GM18511 (cell line): ENCODE measurements at regions not wholly inside any gene's neighbourhood (a gene's known extent, or its start where the extent isn't known, plus 50 kb on each side); places are given as distances from the start of the nearest gene placed in this dataset.
"Not testable (repeated sequence)": the region's sequence is repeated elsewhere in the genome, so short reads cannot be mapped to it uniquely, and the experiment has no call there.

Source experiments
- ATAC-seq: cut with Tn5 transposase; IDR thresholded peaks from one replicate; pipeline ENCODE4 v1.9.1; 2021; ENCODE audit warnings: mild to moderate bottlenecking, moderate library complexity; ENCODE audit not compliant: unreplicated experiment

- no peak for ATAC-seq
Measured at GRCh38 chrX:28408017-28408723, 179.1 kb upstream of the IL1RAPL1 start.

GRCh38 chrX:28398342-28398741 is 188.9 kb upstream of the IL1RAPL1 start:
- no peak for ATAC-seq

- no peak for ATAC-seq
Measured at GRCh38 chrX:28391528-28391927, 195.7 kb upstream of the IL1RAPL1 start.

DNA sequence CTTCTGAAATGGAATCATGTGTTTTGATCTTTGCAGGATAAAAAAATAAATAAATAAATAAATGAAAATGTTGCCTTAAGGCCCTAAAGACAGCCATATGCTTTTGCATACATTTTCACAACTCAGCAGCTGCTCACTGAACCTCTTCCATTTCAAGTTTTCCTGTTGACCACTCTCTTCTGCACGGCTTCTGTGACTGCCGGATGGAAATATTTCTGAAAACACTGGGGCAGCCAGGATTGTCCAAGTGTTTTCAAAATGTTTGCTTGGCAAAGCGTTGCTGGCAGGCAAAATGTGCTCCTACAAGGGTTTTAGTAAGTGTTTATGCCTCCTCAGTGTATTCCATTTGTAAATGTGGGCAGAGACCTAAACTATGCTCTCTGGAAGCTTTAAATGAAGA is 208.1 kb upstream of the IL1RAPL1 start:
- ATAC-seq = no peak

DNA sequence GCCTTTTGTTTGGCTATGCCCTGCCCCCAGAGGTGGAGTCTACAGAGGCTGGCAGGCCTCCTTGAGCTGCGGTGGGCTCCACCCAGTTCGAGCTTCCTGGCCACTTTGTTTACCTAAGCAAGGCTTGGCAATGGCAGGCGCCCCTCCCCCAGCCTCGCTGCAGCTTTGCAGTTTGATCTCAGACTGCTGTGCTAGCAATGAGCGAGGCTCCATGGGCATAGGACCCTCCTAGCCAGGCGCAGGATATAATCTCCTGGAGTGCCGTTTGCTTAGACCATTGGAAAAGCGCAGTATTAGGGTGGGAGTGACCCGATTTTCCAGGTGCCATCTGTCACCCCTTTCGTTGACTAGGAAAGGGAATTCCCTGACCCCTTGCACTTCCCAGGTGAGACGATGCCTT is 219.6 kb upstream of the IL1RAPL1 start:
- not testable (repeated sequence) for ATAC-seq

DNA sequence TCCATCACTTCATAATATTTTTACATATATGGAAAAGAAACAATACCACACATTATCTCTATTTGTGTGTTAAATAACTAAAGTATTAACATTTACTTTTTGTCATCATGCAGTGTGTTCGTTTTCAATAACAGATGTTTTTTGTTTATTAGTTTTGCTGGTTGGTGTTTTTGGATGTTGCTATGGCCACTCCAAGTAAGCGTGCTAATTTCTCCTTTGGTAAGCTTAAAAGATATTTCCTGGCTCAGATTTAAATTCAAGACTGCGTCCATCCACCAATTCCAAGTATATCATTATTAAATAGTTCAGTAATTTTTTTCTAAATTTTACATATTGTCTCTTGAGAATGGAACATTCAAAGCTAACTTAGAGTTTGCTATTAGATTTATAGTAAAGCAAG is 235.4 kb upstream of the IL1RAPL1 start:
- ATAC-seq = no peak

- no peak for ATAC-seq
Measured at GRCh38 chrX:28349888-28350287, 237.4 kb upstream of the IL1RAPL1 start.

- no peak for ATAC-seq
Measured at GRCh38 chrX:28347476-28347875, 239.8 kb upstream of the IL1RAPL1 start.

DNA sequence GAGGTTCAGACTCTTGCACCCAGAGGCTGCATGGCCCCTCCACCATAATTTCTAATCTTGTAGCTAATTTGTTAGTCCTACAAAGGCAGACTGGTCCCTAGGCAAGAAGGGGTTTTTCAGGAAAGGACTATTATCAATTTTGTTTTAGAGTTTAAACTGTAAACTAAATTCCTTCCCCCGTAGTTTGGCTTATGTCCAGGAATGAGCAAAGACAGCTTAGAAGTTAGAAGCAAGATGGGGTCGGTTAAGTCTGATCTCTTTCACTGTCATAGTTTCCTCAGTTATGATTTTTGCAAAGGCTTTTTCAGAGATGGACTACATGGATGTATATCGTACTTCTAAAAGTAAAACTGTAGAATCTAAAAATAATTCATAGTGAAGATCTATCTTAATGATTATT is 258.1 kb upstream of the IL1RAPL1 start:
- no peak for ATAC-seq

- no peak for ATAC-seq
Measured at GRCh38 chrX:28324321-28324721, 262.9 kb upstream of the IL1RAPL1 start.

DNA sequence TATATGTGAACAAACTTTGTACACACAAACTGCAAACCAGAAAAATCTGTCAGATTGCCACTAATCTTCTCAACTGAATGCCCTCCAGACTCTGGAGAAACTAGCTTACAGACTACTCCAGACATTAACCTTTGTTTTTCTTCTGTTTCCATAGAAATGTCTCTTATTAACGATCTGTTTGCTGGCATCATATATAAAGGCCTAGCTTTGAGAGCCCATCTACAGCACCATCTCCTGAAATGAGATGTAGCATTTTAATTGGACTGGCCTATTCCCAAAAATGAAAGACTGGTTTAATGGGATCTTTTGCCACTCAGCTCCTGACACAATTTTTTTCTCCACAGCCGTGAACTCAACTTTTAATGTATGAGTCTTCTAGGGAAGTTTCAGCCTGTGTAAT is 266.0 kb upstream of the IL1RAPL1 start:
- ATAC-seq = no peak

GRCh38 chrX:28312965-28313364 is 274.3 kb upstream of the IL1RAPL1 start:
- no peak for ATAC-seq

DNA sequence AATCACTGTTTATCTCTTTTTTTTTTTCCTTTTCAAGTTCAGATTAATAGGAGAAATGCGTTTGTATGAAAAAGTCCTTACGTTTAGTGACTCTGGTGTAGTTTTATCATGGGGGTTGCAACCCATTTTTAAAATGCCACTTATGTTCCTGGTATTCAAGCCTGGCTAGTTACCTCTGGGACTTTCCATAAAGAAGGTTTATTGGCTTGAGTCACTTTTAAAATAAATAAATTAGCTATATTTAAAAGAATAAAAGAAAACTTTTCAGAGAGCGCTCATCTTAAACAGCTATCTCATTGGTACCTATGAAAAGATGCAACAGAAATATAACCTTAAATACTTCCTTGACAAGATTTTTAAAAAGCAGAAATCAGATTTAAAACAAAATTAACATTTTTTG is 275.0 kb upstream of the IL1RAPL1 start:
- ATAC-seq = no peak

- ATAC-seq = no peak
Measured at GRCh38 chrX:28311466-28311865, 275.8 kb upstream of the IL1RAPL1 start.

- no peak for ATAC-seq
Measured at GRCh38 chrX:28303486-28303885, 283.8 kb upstream of the IL1RAPL1 start.

DNA sequence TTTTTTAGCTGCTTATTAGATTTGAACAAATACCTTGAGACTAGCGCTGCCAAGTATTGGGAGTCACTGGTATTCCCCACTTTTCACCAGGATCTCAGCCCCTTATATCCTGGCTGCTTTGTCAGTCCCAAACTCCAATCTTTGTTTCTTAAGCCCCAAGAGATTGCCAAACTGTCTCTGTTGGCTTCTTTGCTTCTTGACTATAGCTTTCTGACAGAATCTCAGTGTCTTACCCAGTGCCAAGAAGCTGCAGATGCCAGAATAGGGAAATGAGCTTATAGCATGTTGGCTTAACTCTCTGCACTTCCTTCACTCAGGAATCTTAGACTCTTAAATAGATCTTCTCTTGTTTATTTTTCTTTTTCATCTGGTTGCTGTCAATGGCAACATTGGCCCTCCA is 297.5 kb upstream of the DCAF8L1 start:
- no peak for ATAC-seq

DNA sequence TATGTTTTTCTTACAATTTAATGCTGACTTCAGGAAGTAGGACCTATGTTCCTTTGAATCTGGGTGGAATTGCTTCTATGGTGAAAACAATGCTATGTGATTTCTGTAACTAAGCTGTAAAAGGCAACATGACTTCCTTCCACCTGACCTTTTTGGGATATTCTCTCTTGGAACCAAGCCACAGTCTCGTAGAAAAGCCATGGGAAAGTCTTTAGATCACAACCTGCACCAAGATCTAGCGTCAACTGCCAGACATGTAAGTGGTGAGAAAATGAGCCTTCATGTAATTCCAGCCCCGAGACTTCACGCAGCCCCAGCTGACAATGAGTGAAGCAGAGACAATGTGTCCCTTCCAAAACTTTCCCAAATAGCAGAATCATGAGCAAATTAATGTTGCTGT is 297.0 kb upstream of the DCAF8L1 start:
- no peak for ATAC-seq

GRCh38 chrX:28273736-28274135 is 292.5 kb upstream of the DCAF8L1 start:
- ATAC-seq = no peak

- ATAC-seq = no peak
Measured at GRCh38 chrX:28246675-28247074, 265.4 kb upstream of the DCAF8L1 start.

DNA sequence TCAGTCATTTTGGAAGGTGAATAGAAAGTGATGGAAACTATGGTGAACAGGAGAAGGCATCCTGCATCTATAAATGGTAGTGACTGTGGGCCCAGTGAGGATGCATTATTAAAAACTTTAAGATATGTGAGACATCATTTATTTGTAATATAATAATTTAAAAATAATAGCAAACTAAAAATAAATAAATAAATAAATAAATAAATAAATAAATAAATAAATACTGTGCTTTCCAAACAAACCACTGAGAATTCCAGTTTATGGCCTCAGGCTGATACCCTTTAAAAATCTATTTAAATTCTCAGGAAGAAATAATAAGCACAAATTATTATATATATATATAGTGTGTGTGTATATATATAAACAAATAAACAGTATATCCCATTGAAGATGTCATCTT is 248.0 kb upstream of the DCAF8L1 start:
- no peak for ATAC-seq

DNA sequence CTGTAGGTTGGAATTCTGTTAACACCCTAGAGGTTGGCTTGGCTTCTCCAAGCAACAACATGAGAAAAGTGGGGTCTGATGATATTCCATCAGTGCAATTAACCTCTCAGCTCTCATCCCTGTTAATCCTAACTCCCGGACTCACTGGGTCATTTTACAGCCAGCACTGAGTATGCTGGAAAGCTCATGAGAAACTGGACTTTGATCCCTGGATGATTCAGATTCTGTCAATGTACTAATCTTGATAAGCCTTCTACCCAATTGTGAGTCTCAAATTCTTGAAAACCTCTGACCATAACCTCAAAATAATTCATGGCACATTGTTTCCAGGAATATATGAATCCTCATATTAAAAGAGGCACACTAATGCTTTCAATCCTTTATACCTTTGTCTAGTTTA is 244.3 kb upstream of the DCAF8L1 start:
- ATAC-seq = no peak

GRCh38 chrX:28223991-28224390 is 242.7 kb upstream of the DCAF8L1 start:
- no peak for ATAC-seq

DNA sequence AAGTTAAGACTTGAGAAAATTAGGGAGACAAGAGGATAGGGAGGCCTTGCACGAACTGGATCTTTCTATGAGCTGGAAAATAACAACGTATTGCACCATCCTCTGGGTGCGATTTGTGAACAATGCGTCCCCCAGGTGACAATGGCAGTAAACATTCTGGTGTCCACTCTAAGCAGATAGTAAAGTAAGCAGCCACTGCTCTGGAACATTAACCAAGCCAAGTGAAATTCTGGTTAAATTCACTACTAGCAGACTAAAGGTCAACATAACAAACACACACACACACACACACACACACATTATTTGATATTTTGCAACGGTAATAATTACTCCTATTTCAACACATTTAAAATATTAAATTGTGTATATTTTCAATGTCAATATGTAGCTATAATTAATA is 242.2 kb upstream of the DCAF8L1 start:
- no peak for ATAC-seq
